ENCODE measurements at regions not wholly inside any gene's neighbourhood (a gene's known extent, or its start where the extent isn't known, plus 50 kb on each side); places are given as distances from the start of the nearest gene placed in this dataset.

GRCh38 chr4:117626664-117627063 is 407.6 kb upstream of the NDST3 start:
- TF ChIP-seq CTCF (IDR thresholded peaks at IDR 0.05; ENCODE audit: low read depth, low read length, poor library complexity, severe bottlenecking) (no peak), EZH2phosphoT487 (IDR thresholded peaks at IDR 0.05; ENCODE audit: borderline replicate concordance, low read length) (no peak)
